ENCODE measurements at regions not wholly inside any gene's neighbourhood (a gene's known extent, or its start where the extent isn't known, plus 50 kb on each side); places are given as distances from the start of the nearest gene placed in this dataset.

DNA sequence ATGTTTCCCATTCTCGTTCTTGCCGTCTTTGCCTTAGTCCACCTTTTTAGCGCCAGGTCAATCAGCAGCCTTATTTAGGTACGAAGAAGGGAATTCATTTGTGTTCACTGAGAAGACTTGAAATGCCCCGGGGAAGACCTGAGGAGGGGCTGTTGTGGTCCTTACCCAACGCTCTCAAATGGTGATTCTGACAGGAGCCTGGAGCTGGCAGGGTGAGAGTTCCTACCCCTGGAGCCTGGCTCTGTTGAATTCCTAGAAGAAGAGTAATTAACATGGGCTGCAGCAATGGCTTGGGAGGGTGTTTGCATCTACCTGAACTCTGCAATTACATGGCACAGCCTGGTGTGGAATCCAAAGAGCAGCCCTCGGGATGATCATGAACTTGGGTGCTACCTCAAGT is 76.9 kb upstream of the DSCAM start:
- TF ChIP-seq CTCF (IDR thresholded peaks at IDR 0.05; ENCODE audit: insufficient read depth, low read length), result no peak
- no peak for DNase-seq (ENCODE audit: low read depth)
- no peak overlapping the region for H3K4me3 ChIP-seq (ENCODE audit: low read depth, low read length)

GRCh38 chr21:40924641-40925040 is 77.7 kb upstream of the DSCAM start:
- DNase-seq (ENCODE audit: low read depth), result no peak
- H3K4me3 ChIP-seq (ENCODE audit: low read depth, low read length), result no peak overlapping the region
- no peak for TF ChIP-seq CTCF (IDR thresholded peaks at IDR 0.05; ENCODE audit: insufficient read depth, low read length)

DNA sequence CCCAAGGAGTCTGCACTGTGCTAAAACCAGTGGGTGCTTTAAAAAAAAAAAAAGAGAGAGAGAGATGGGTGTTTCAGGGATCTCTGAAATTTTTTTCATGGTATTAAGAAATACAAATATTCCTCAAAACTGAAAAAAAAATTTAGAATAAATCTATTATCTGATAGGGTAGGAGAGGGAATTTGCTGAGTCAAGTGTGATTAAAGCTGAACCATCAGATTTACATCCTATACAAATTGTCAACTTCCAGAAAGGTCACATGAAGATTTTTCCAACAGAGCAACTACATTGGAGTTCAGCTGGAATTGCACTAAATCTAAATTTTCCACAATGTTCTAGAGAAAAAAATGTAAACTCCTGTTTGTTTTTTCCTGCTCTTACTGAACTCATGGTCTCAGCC is 79.3 kb upstream of the DSCAM start:
- TF ChIP-seq CTCF (IDR thresholded peaks at IDR 0.05; ENCODE audit: insufficient read depth, low read length), result no peak
- H3K4me3 ChIP-seq (ENCODE audit: low read depth, low read length), result no peak overlapping the region
- no peak for DNase-seq (ENCODE audit: low read depth)

DNA sequence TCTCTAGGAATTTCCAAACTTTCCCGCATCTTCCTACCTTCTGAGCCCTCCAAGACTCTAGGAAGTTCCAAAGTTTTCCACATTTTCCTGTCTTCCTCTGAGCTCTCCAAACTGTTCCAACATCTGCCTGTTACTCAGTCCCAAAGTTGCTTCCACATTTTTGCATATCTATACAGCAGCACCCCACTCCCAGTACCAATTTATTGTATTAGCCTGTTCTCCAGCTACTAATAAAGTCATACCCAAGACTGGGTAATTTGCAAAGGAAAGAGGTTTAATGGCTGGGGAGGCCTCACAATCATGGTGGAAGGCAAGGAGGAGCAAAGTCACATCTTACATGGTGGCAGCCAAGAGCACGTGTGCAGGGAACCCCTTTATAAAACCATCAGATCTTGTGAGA is 82.9 kb upstream of the DSCAM start:
- TF ChIP-seq CTCF (IDR thresholded peaks at IDR 0.05; ENCODE audit: insufficient read depth, low read length), result no peak
- DNase-seq (ENCODE audit: low read depth), result no peak
- no peak overlapping the region for H3K4me3 ChIP-seq (ENCODE audit: low read depth, low read length)

GRCh38 chr21:40931197-40931596 is 84.2 kb upstream of the DSCAM start:
- no peak overlapping the region for H3K4me3 ChIP-seq (ENCODE audit: low read depth, low read length)
- no peak for TF ChIP-seq CTCF (IDR thresholded peaks at IDR 0.05; ENCODE audit: insufficient read depth, low read length)
- DNase-seq (ENCODE audit: low read depth), result no peak

DNA sequence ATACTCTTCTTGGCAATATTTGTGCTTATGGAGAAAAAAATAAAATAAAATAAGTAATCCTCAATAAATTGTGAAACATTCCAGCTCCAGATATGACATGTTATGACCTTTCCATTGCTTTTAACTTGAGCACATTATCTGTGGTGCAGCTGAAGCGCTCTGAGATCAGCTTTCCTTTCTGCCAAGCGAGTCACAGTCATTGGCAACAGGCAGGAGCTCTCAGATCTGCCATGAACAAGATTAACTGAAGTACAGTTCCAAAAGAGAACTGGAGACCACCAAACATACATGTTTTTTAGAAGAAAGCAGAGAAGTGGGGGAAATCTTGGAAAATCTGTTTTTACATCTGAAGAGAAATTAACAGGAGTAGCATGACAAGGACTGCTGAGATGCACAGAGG is 89.2 kb upstream of the DSCAM start:
- DNase-seq (ENCODE audit: low read depth), result no peak
- no peak overlapping the region for H3K4me3 ChIP-seq (ENCODE audit: low read depth, low read length)
- TF ChIP-seq CTCF (IDR thresholded peaks at IDR 0.05; ENCODE audit: insufficient read depth, low read length), result no peak

DNA sequence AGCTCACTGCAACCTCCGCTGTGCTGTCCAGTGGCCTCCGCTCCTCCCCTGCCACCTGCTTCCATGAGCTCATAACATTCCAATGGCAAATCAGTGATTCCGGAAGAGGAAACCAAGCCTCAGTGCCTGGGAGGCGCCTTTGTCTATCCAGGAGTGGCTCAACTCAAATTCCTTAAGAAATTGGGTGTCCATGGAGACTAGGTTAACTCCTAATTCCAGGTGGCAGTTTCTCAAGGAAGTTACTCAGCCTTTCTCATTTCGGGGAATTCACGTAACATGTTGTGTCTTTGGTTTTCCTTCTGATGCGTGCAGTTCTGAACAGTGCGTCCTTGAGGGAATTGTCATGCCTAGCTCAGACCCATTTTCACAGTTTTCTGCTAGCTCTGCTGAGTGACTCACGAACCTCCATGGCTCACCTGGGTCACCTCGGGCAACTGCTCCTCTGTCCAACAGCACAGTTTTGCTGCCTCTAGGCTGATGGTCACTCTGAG is 89.9 kb upstream of the DSCAM start:
- no peak overlapping the region for H3K4me3 ChIP-seq (ENCODE audit: low read depth, low read length)
- no peak for DNase-seq (ENCODE audit: low read depth)
- no peak for TF ChIP-seq CTCF (IDR thresholded peaks at IDR 0.05; ENCODE audit: insufficient read depth, low read length)
